GM21723 (cell line): ENCODE measurements at regions not wholly inside any gene's neighbourhood (a gene's known extent, or its start where the extent isn't known, plus 50 kb on each side); places are given as distances from the start of the nearest gene placed in this dataset.

Experiments
- ATAC-seq: cut with Tn5 transposase; IDR thresholded peaks from one replicate; pipeline ENCODE4 v1.9.1; 2021; ENCODE audit warnings: mild to moderate bottlenecking, moderate library complexity; ENCODE audit not compliant: unreplicated experiment

DNA sequence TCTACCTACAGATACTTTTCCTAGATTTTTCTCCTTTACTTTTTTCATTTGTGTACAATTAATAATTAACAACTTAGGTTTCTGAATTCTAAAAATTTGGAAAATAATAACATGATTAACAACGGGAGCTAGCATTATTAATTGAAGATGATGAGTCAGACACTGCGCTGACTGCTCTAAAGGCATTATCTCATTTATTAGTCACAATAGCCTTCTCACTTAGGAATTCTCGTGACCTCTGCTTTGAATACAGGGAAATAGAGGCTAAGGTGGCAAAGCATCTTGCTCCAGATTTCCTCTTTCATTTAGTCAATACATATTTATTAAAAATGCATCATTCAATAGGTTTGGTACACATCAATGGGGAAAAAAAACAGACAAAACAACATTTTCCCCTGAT, 441.3 kb downstream of the PCDH18 start:
- ATAC-seq = no peak

DNA sequence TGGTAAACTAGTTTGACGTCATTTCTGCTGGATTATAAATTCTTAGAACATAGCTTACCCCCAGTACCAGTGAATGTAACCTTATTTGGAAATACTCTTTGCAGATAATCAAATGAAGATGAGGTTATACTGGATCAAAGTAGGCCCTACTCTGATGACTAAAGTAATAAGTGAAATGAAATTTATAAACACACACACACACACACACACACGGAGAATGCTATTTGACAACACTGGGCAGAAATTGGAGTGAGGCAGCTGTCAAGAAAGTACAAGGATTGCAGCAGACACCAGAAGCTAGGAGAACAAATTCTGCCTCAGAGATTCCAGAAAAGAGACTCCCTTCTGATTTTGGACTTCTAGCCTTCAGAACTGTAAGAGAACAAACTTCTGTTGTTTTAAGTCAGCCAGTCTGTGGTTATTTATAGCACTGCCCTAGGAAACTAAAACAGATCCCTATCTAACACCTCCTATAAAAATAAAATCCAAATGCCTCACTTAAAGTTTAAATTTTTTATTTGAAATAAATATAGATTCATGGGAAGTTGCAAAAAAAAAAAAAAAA, 448.6 kb downstream of the PCDH18 start:
- ATAC-seq = no peak

DNA sequence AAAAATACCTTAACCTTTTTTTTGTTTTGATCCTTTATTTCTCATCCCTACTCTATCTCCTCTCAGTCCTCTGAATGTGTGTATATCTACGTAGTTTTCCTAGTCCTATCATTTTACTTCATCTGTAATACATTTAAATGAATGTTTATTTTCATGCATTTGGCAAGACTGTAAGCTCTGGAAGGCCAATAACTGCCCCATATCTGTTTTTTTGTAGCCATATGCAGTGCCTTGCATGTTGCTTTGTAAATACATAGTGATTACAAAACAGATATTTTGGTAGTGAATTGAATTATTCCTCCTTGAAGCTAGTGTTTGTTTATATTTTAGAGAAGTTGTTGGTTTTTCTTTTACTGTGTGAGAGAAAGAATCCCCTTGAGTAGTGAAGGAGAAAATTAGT, 450.2 kb downstream of the PCDH18 start:
- ATAC-seq = no peak

DNA sequence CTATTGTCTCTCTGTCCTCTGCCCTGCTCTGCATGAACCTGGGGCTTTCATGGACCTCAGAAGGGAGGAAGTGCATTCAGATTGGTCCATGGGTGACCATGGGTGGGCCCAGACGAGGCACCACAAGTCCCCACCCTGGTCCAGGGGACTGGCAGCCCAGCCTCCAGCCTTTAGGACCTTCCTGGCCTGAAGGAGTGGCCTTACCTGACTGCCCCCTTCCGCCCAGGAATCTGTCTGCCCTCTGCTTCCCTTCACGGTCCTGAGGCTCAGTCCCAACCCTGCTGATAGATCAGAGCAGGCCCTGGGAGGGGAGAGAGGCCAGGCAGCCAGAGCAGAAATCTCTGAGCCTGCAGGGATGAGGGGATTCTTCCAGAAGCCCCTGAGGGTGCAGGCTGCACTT, 455.4 kb downstream of the PCDH18 start:
- ATAC-seq = no peak

DNA sequence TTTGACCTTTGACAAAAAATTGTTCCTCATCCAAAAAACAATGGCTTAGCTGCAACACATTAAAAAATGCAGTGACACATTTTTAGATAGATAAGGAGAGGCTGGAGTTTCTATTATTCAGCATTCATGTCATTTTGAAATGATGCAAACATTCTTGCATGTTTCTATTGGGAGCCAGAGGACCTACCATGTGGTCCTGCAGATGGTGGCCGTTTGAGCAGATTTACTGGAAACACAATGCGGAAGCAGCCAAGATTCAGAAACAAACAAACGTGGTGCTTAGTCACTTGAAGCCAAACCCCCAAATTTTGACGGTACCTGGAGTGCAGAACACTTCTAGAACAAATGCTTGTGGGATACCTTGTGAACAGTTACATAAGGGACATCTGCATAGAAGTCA, 456.7 kb downstream of the PCDH18 start:
- no peak for ATAC-seq

DNA sequence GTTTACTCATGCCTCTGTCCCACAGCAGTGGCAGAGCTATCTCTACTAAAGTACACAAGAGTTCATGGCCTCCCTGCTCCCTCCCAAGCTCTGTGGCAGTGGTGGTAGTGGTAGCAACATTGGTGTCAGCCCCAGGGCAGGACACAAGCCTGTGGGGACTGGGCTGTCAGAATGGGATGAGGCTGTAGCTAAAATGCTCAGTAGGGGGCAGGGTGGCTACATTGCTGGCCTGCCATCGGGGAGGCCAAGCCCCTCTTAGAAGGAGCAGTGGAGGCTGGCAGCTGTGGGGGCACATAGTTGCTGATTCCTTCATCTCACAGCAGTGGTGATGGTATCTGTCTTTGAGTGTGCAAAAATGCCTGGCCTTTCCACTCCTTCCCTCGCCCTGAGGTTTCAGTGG, 461.7 kb downstream of the PCDH18 start:
- no peak for ATAC-seq

DNA sequence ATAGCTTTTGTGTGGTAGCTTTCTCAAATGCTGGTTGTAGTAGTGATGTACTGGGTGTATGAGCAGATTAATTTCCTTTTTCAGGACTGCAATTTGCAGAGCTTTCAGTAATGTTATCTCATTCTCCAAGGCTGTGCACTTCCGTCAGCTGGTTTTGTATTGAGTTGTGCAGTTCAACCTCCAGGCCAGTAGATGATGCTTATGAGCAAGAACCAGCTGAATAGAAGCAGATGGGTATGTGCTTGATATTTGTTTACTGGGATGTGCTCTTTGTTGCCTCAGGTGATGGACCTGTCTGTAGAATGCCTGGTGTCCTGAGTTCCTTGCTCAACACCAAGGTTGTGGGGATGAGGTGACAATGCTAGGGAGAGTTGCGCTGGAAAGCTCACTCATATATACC, 462.8 kb downstream of the PCDH18 start:
- no peak for ATAC-seq

DNA sequence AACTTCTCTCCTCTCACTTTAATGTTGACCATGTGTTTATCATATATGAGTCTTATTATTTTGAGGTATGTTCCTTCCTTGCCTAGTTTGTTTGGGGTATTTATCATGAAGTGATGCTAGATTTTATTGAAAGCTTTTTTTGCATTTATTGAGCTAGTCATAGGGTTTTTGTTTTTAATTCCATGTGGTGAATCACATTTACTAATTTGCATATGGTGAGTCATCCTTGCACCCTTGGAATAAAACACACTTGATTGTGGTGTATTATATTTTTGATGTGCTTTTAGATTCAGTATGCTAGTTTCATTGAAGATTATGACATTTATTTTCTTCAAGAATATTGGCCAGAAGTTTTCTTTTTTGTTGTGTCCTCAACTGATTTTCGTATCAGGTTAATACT, 464.6 kb downstream of the PCDH18 start:
- no peak for ATAC-seq

DNA sequence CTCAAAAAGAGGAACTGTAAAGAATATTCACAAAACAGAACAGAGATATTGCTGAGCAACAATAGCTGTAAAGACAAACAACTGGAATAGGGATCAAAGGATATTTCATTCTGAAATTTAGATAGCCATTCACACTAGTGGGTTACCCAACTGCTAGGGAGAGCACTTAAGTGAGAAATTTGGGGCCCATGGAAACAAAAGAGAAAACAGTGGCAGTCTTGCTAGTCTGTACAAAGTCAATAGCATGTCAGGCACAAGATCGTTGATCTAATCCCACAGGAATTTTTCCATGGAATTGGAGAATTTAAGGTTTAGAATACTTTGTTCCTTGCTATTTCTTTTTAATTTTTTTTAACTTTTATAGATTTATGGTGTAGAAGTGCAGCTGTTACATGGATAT, 467.0 kb downstream of the PCDH18 start:
- no peak for ATAC-seq

DNA sequence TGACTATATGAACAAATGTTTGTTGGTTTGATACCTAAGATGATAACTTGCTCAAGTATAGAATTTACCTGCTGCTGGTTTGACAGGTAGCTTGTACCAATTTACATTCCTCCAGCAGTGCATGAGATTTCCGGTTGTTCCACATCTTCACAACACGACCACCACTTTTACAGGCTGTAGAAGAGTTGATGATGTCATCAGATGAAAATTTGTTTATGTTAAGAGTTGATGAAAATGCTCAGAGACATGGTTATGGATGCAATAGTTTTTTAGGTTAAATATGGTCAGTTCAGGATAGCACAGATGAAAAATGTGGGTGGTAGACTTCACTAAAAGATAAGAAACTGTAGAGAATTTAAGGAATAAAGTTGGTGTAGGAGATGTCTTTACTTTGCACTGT, 468.3 kb downstream of the PCDH18 start:
- ATAC-seq = no peak

DNA sequence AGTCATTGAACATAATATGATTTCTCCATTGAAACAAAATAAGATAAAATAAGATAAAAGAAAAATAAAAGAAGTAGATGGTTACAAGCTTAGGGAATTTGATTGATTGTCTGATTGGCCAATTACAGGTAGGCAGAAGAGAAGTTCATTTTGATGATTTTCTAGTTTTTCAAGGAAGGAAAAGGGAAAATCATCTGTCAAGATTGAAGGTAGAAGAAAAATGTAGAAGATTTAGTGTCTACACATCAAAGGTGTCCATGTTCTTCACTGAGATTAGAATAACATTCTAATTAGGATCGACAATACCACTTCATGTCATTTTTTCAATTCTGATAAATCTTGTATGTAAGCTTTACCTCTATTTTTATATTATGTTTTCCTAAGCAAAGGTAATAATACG, 489.1 kb downstream of the PCDH18 start:
- no peak for ATAC-seq

DNA sequence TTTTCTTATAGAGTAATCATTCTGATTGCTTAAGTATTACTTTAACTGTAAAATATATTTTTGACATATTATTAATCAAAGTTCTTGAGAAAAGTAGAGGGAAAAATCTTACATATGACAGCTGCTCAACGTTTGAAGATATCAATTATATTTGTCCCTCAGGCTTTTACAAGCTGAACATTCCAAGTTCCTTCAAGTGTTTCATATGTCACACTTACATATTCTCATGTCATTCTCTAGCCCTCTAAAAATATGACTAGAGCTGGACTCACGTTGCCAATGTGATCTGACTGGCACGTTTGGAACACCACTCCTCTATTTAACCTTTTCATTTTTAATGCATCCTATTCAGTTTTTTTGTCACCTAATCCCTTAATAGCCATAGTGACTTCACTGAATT, 492.9 kb downstream of the PCDH18 start:
- no peak for ATAC-seq

DNA sequence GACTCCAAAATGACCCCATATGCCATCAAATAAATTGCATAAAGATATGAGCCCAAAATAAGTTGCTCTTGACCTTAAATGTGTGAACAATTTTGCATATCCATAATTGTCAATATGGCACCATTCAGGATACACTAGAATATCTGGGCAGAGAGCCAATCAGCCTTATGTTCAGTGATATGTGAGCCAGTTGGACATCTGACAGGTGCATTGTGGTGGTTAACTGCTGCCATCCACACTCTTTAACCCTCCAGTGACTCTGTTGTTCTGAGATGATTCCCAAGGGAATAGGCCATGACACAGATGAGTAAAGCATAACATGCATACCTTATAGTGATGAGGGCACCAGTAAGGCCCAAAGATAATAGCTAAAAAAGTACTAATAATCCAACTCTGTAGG, 500.1 kb downstream of the PCDH18 start:
- ATAC-seq = no peak

DNA sequence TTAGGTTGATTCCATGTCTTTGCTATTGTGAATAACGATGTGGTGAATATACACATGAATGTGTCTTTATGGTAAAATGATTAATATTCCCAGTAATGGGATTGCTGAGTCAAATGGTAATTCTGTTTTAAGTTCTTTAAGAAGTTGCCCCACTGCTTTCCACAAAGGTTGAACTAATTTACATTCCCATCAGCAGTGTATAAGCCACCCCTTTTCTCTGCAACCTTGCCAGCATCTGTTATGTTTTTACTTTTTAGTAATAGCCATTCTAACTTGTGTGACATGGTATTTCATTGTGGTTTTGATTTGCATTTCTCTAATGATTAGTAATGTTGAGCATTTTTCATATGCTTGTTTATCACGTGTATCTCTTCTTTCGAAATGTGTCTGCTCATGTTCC, 503.3 kb downstream of the PCDH18 start:
- no peak for ATAC-seq

DNA sequence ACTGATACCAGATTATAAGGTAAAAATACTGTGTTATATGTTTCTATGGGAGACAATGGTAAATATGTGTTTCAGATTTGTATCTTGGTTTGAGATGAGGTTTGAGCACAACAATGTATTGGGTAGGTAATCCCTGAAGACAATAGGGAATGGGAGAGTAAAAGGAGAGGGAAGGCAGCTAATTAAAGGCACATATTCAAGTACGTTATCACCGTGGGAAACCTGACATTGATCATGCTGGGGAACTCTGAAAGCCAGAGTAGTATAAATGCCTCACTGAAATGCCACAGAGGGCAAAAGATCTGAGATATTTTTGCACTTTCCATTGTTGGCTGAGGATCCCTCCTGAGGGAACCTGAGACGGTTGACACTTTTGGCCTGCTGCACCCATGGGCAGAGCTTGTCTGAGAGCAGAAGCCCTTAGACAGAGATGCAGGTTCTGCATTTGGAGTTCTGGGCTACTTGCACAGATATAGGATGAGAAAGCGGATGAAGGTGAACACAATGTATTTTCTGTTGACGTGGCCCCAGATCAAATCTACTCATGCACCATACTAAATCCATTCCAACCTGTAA, 506.7 kb downstream of the PCDH18 start:
- no peak for ATAC-seq

DNA sequence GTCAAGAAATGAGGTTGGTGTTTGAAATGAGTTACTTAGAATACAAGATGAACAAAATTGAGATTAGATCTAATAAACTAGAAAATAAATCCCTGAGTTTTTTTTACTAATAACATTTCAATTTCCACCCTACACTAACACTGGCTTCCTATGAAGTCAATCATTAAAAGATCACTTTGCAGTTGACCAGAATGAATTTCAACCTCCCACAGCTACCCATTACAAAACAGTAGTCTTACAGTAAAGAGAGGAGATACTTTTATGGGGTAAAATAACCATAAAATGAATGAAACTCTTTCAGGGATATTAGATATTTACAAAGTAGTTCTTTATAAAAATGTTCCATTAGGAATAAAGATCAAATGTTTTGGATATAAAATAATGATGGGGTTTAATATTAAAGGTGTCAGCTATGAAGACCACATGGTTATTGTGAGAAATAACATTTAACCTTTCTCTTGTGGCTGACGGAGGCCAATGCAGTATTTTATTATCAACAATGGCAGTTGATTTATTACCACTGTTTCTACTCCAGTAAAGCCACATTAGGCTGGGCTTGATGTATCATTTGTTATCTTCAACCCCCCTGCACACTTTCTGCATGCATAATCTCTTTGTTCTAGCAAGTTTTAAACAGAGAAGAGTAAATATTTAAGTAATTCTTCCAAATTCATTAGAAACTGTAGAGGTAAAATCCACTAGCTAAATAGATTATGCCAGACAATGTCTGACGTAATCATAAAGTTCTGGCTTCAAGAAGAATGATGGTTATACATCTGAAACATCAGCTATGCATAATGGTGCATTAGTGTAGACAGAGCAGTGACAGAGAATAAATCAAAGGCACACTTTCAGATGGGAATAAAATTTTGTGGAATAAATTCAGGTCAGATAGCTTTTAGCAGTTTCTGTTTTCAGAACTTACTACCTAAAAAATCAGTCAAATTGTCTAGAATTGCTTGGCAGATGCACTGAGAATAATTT, 516.6 kb downstream of the PCDH18 start:
- no peak for ATAC-seq

DNA sequence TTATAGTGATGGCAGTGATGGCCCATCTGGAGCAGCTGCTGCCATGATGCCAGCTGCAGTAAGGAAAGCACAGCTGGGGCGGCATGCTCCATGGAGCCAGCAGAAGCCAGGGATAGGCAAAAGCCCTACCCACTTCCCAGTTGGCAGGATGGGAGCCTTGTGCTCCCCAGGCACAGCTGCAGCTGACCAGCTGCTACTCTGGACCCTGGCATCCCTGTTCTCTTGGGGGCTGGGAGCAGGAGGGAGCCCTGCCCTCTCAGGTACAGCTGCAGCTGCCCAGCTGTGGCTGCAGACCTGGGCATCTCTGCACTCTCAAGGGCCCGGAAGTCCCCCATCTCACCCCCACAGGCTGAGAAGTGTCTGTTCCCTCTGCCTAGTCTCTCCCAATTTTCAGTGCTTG, 531.9 kb downstream of the PCDH18 start:
- ATAC-seq = no peak

DNA sequence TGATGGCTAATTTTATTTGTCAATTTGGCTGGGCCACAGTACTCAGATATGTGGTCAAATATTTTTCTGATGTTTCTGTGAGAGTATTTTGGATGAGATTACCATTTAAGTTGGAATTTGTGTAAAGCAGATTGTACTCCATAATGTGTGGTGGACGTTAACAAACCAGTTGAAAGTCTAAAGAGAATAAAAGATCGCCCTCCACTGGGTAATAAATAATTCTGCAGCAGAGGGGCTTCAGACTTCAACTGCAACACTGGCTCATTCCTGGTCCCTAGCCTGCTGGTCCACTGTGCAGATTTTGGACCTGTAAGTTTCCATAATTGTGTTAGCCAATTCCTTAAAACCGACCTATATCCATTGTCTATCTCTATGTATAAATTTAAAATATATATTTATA, 540.3 kb downstream of the PCDH18 start:
- ATAC-seq = no peak

DNA sequence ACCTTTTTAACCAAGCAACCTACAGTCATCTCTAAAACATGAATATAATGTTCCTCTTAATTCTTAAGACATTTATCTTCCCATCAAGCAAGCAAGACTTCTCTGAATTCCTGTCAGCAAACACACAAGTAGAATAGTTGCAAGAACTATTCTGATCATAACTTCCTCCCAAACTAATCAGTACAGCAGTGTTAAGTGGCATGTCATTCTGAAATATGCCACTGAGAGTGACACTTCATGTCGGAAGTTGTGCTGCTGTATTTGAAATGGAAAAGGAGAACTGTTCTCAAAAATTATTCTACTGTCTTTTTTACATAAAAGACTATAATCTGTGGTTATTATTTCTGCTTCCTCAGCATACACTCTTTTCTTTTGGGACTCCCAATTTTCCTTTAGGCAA, 546.6 kb downstream of the PCDH18 start:
- no peak for ATAC-seq

DNA sequence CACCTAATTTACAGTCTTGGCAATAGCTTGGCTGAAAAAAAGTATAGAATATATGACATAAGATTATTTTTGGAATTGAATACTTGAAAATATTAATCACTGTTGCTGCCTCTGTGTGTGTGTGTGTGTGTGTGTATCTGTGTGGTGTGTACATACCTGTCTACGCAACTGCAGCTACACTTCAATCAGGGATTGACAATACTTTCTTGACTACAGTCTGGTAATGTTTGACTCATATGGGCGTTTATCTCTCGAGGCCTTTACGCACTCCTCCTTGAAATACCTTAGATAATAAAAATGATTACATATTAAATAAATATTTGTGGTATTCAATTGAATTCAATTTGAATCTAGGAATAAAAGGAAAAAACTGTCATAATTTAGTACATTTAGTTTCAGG, 565.2 kb downstream of the PCDH18 start:
- no peak for ATAC-seq

DNA sequence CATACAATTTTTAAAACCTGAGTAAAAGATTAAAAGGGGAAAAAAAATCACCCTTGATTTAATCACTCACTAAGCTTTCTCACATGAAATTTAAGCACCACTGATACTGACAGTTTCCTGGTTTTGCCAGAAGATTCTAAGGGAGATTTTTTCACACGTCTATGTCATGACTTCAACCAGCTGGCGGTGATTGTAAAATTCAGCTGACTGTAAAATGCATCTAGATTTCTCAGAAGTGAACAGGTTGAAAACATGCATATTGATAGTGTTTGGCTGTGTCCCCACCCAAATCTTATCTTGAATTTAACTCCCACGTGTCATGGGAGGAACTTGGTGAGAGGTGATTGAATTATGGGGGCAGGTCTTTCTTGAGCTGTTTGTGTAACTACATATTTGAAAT, 566.8 kb downstream of the PCDH18 start:
- ATAC-seq = no peak

DNA sequence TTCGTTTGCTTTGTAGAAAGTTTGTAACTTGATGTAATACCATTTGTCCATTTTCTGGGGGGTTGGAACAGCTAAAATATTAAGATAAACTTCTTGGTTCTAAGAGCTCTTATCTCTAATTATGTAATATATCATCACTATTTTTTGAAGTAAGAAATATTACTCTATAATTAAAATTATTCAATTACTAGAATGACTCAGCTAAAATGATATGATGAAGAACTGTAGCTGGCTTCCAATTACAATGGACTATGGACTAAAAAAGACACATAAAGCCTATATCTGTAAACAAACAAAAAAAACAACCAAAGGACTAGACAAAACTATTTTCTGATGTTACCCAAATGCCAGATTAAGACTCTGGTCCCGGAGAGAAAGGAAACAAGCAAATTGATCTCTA, 569.4 kb downstream of the PCDH18 start:
- no peak for ATAC-seq
